WTC11 (cell line): ENCODE measurements at regions not wholly inside any gene's neighbourhood (a gene's known extent, or its start where the extent isn't known, plus 50 kb on each side); places are given as distances from the start of the nearest gene placed in this dataset.
A peak's percentile ranks its signal among the peaks of the same experiment; 100 is the strongest.
"Not testable (repeated sequence)": the region's sequence is repeated elsewhere in the genome, so short reads cannot be mapped to it uniquely, and the experiment has no call there.

ENCODE experiments used
- ATAC-seq: fragments of 200-7000 bp; cut with Tn5 transposase; 2 replicates; pipeline ENCODE4 v1.10.0; 2021; ENCODE audit warnings: mild to moderate bottlenecking, moderate library complexity
- CTCF ChIA-PET: fragments of 300-600 bp; sonication (Branson Sonifier 250); formaldehyde crosslinking; loops from one replicate; lab custom pipeline; 2021; ENCODE audit warnings: antibody characterized with exemption; lab: Charles Lee
- POLR2A ChIA-PET: fragments of 350-600 bp; sonication (Branson Sonifier 250); formaldehyde crosslinking; loops from one replicate; lab custom pipeline; 2021; ENCODE audit warnings: antibody characterized with exemption; lab: Charles Lee
- DNase-seq: peaks from one replicate; pipeline ENCODE4 v3.0.0; 2021; ENCODE audit warnings: low spot score
- H3K27ac Mint-ChIP-seq: 2 replicates; pipeline ENCODE4 v1.8.0; 2021; ENCODE audit warnings: mixed read lengths
- H3K27me3 Mint-ChIP-seq: 2 replicates; pipeline ENCODE4 v1.8.0; 2021; ENCODE audit warnings: low read depth, mild to moderate bottlenecking, moderate library complexity, mixed read lengths
- H3K36me3 Mint-ChIP-seq: 2 replicates; pipeline ENCODE4 v1.8.0; 2021; ENCODE audit warnings: mixed read lengths
- H3K4me1 Mint-ChIP-seq: 2 replicates; pipeline ENCODE4 v1.8.0; 2022; ENCODE audit warnings: mixed read lengths
- H3K4me3 Mint-ChIP-seq: 2 replicates; pipeline ENCODE4 v1.8.0; 2021; ENCODE audit warnings: mild to moderate bottlenecking, moderate library complexity, mixed read lengths
- H3K9me3 Mint-ChIP-seq: 2 replicates; pipeline ENCODE4 v1.8.0; 2021; ENCODE audit warnings: mixed read lengths
- CREB1 ChIP-seq: sonication (generic); formaldehyde crosslinking; IDR thresholded peaks from 2 replicates; pipeline ENCODE4 v1.8.0; 2023; ENCODE audit warnings: mild to moderate bottlenecking, missing genetic modification reagents
- GRHL2 ChIP-seq: fragments of 250-450 bp; sonication (Bioruptor Pico); IDR thresholded peaks from 2 replicates; pipeline ENCODE4 v1.8.0; 2022; ENCODE audit warnings: mild to moderate bottlenecking, moderate library complexity; ENCODE audit not compliant: insufficient replicate concordance, severe bottlenecking
- HMGA2 ChIP-seq: fragments of 250-450 bp; sonication (Bioruptor Pico); IDR thresholded peaks from 2 replicates; pipeline ENCODE4 v1.4.0; 2021; ENCODE audit warnings: mild to moderate bottlenecking, moderate library complexity
- IRF2 ChIP-seq: sonication (generic); formaldehyde crosslinking; IDR thresholded peaks from 2 replicates; pipeline ENCODE4 v1.8.0; 2022; ENCODE audit warnings: low read depth, missing genetic modification reagents, borderline replicate concordance
- KAT7 ChIP-seq: sonication (generic); formaldehyde crosslinking; IDR thresholded peaks from 2 replicates; pipeline ENCODE4 v1.8.1; 2023; ENCODE audit warnings: missing genetic modification reagents, mild to moderate bottlenecking, borderline replicate concordance
- MYBL2 ChIP-seq: sonication (generic); formaldehyde crosslinking; IDR thresholded peaks from 2 replicates; pipeline ENCODE4 v1.8.1; 2023; ENCODE audit warnings: mild to moderate bottlenecking, moderate library complexity, missing genetic modification reagents
- NFE2L1 ChIP-seq: sonication (generic); formaldehyde crosslinking; IDR thresholded peaks from 2 replicates; pipeline ENCODE4 v1.8.1; 2023; ENCODE audit warnings: missing genetic modification reagents
- SMAD3 ChIP-seq: sonication (generic); formaldehyde crosslinking; IDR thresholded peaks from 2 replicates; pipeline ENCODE4 v1.8.0; 2022; ENCODE audit warnings: missing genetic modification reagents, mild to moderate bottlenecking, borderline replicate concordance
- SP1 ChIP-seq: sonication (generic); formaldehyde crosslinking; conservative IDR thresholded peaks from 2 replicates; pipeline ENCODE4 v1.8.1; 2022; ENCODE audit warnings: missing genetic modification reagents
- TEAD1 ChIP-seq: sonication (generic); formaldehyde crosslinking; IDR thresholded peaks from 2 replicates; pipeline ENCODE4 v1.8.0; 2022; ENCODE audit warnings: mild to moderate bottlenecking, missing genetic modification reagents
- ZNF138 ChIP-seq: sonication (generic); formaldehyde crosslinking; conservative IDR thresholded peaks from 2 replicates; pipeline ENCODE4 v1.8.1; 2022; ENCODE audit warnings: mild to moderate bottlenecking, moderate library complexity, missing genetic modification reagents
- TF ChIP-seq, protein P1 (sequence below): sonication (generic); formaldehyde crosslinking; IDR thresholded peaks from 2 replicates; pipeline ENCODE4 v1.8.0; 2022; ENCODE audit warnings: missing genetic modification reagents
- TF ChIP-seq, protein P2 (sequence below): sonication (generic); formaldehyde crosslinking; conservative IDR thresholded peaks from 2 replicates; pipeline ENCODE4 v1.8.1; 2022; ENCODE audit warnings: mild to moderate bottlenecking, missing genetic modification reagents
- TF ChIP-seq, protein P3 (sequence below): fragments of 250-450 bp; sonication (Bioruptor Pico); IDR thresholded peaks from 2 replicates; pipeline ENCODE4 v1.8.0; 2021; ENCODE audit warnings: mild to moderate bottlenecking
- TF ChIP-seq, protein P4 (sequence below): sonication (generic); formaldehyde crosslinking; IDR thresholded peaks from 2 replicates; pipeline ENCODE4 v1.8.0; 2022; ENCODE audit warnings: mild to moderate bottlenecking, missing genetic modification reagents
- TF ChIP-seq, protein P5 (sequence below): fragments of 250-450 bp; sonication (Bioruptor Pico); IDR thresholded peaks from 2 replicates; pipeline ENCODE4 v1.9.0; 2021; ENCODE audit warnings: mild to moderate bottlenecking
- TF ChIP-seq, protein P6 (sequence below): sonication (generic); formaldehyde crosslinking; conservative IDR thresholded peaks from 2 replicates; pipeline ENCODE4 v1.8.1; 2023; ENCODE audit warnings: mild to moderate bottlenecking, low read depth, missing genetic modification reagents, moderate library complexity
- TF ChIP-seq, protein P7 (sequence below): sonication (generic); formaldehyde crosslinking; IDR thresholded peaks from 2 replicates; pipeline ENCODE4 v1.8.1; 2023; ENCODE audit warnings: mild to moderate bottlenecking, missing genetic modification reagents
- TF ChIP-seq, protein P8 (sequence below): sonication (generic); formaldehyde crosslinking; IDR thresholded peaks from 2 replicates; pipeline ENCODE4 v1.8.1; 2022; ENCODE audit warnings: mild to moderate bottlenecking, missing genetic modification reagents, moderate library complexity, borderline replicate concordance

DNA sequence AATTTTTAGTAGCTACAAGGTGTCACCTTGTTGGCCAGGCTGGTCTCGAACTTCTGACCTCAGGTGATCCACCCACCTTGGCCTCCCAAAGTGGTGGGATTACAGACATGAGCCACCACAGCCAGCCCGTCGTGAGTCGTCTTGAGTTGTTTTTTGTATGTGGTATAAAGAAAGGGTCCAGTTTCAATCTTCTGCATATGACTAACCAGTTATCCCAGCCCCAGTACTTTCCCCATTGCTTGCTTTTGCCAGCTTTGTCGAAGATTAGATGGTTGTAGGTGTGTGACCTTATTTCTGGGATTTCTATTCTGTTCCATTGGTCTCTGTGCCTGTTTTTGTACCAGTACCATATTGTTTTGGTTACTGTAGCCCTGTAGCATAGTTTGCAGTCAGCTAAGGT is 105.9 kb downstream of the OR13H1 start (continued):
- TF ChIP-seq, protein P1, sequence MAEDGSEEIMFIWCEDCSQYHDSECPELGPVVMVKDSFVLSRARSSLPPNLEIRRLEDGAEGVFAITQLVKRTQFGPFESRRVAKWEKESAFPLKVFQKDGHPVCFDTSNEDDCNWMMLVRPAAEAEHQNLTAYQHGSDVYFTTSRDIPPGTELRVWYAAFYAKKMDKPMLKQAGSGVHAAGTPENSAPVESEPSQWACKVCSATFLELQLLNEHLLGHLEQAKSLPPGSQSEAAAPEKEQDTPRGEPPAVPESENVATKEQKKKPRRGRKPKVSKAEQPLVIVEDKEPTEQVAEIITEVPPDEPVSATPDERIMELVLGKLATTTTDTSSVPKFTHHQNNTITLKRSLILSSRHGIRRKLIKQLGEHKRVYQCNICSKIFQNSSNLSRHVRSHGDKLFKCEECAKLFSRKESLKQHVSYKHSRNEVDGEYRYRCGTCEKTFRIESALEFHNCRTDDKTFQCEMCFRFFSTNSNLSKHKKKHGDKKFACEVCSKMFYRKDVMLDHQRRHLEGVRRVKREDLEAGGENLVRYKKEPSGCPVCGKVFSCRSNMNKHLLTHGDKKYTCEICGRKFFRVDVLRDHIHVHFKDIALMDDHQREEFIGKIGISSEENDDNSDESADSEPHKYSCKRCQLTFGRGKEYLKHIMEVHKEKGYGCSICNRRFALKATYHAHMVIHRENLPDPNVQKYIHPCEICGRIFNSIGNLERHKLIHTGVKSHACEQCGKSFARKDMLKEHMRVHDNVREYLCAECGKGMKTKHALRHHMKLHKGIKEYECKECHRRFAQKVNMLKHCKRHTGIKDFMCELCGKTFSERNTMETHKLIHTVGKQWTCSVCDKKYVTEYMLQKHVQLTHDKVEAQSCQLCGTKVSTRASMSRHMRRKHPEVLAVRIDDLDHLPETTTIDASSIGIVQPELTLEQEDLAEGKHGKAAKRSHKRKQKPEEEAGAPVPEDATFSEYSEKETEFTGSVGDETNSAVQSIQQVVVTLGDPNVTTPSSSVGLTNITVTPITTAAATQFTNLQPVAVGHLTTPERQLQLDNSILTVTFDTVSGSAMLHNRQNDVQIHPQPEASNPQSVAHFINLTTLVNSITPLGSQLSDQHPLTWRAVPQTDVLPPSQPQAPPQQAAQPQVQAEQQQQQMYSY (CRISPR knock-in tag) = no peak
- TF ChIP-seq, protein P2, sequence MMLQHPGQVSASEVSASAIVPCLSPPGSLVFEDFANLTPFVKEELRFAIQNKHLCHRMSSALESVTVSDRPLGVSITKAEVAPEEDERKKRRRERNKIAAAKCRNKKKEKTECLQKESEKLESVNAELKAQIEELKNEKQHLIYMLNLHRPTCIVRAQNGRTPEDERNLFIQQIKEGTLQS (CRISPR knock-in tag) = no peak
- TF ChIP-seq TEAD1 (CRISPR knock-in tag) (no peak), CREB1 (no peak), ZNF138 (CRISPR knock-in tag) (no peak), SMAD3 (CRISPR knock-in tag) (no peak), MYBL2 (CRISPR knock-in tag) (no peak), HMGA2 (no peak), KAT7 (CRISPR knock-in tag) (no peak)
- TF ChIP-seq, protein P3, sequence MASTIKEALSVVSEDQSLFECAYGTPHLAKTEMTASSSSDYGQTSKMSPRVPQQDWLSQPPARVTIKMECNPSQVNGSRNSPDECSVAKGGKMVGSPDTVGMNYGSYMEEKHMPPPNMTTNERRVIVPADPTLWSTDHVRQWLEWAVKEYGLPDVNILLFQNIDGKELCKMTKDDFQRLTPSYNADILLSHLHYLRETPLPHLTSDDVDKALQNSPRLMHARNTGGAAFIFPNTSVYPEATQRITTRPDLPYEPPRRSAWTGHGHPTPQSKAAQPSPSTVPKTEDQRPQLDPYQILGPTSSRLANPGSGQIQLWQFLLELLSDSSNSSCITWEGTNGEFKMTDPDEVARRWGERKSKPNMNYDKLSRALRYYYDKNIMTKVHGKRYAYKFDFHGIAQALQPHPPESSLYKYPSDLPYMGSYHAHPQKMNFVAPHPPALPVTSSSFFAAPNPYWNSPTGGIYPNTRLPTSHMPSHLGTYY (CRISPR knock-in tag) = no peak
- TF ChIP-seq, protein P4, sequence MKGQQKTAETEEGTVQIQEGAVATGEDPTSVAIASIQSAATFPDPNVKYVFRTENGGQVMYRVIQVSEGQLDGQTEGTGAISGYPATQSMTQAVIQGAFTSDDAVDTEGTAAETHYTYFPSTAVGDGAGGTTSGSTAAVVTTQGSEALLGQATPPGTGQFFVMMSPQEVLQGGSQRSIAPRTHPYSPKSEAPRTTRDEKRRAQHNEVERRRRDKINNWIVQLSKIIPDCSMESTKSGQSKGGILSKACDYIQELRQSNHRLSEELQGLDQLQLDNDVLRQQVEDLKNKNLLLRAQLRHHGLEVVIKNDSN (CRISPR knock-in tag) = no peak

DNA sequence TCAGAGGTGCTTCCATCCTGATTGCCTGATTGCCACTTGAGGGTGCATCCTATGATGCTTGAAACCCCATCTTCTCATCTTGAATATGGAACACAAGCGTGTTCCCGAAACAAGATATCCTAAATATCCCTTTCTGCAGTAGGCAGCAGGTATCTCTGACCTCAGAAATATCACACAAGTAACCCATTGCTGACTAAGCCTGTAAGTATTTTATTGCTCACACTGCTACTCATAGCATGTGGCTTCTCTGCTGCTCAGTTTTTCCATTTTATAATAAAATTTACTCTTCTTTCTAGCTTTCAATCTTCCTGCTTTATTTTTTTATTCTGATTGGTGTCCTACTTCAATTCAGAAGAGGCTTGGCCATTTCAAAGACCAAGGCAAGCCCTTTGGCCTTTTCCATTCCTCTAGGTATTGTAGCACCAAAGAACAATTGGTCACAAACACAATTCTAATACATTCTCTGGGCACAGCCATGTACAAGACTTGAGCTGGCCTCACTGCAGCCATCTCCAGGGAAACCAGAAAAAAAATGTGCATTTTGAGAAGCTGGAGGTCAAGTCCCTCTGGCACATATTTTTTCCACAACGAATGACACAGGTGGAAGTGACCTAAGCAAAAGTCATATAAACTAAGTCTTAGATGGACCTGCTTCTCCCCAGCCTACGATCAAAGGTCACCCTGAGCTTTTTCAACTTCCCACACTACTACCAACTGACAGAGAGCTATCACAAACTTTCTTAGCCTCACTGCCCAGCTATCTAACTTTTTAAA is 107.0 kb downstream of the OR13H1 start:
- TF ChIP-seq IRF2 (CRISPR knock-in tag) (no peak), MYBL2 (CRISPR knock-in tag) (no peak), GRHL2 (no peak), NFE2L1 (CRISPR knock-in tag) (no peak), SP1 (no peak)
- TF ChIP-seq, protein P5, sequence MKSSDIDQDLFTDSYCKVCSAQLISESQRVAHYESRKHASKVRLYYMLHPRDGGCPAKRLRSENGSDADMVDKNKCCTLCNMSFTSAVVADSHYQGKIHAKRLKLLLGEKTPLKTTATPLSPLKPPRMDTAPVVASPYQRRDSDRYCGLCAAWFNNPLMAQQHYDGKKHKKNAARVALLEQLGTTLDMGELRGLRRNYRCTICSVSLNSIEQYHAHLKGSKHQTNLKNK (CRISPR knock-in tag) = no peak
- TF ChIP-seq, protein P6, sequence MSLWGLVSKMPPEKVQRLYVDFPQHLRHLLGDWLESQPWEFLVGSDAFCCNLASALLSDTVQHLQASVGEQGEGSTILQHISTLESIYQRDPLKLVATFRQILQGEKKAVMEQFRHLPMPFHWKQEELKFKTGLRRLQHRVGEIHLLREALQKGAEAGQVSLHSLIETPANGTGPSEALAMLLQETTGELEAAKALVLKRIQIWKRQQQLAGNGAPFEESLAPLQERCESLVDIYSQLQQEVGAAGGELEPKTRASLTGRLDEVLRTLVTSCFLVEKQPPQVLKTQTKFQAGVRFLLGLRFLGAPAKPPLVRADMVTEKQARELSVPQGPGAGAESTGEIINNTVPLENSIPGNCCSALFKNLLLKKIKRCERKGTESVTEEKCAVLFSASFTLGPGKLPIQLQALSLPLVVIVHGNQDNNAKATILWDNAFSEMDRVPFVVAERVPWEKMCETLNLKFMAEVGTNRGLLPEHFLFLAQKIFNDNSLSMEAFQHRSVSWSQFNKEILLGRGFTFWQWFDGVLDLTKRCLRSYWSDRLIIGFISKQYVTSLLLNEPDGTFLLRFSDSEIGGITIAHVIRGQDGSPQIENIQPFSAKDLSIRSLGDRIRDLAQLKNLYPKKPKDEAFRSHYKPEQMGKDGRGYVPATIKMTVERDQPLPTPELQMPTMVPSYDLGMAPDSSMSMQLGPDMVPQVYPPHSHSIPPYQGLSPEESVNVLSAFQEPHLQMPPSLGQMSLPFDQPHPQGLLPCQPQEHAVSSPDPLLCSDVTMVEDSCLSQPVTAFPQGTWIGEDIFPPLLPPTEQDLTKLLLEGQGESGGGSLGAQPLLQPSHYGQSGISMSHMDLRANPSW (CRISPR knock-in tag) = no peak
- TF ChIP-seq, protein P7, sequence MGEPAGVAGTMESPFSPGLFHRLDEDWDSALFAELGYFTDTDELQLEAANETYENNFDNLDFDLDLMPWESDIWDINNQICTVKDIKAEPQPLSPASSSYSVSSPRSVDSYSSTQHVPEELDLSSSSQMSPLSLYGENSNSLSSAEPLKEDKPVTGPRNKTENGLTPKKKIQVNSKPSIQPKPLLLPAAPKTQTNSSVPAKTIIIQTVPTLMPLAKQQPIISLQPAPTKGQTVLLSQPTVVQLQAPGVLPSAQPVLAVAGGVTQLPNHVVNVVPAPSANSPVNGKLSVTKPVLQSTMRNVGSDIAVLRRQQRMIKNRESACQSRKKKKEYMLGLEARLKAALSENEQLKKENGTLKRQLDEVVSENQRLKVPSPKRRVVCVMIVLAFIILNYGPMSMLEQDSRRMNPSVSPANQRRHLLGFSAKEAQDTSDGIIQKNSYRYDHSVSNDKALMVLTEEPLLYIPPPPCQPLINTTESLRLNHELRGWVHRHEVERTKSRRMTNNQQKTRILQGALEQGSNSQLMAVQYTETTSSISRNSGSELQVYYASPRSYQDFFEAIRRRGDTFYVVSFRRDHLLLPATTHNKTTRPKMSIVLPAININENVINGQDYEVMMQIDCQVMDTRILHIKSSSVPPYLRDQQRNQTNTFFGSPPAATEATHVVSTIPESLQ (CRISPR knock-in tag) = no peak
- TF ChIP-seq, protein P8, sequence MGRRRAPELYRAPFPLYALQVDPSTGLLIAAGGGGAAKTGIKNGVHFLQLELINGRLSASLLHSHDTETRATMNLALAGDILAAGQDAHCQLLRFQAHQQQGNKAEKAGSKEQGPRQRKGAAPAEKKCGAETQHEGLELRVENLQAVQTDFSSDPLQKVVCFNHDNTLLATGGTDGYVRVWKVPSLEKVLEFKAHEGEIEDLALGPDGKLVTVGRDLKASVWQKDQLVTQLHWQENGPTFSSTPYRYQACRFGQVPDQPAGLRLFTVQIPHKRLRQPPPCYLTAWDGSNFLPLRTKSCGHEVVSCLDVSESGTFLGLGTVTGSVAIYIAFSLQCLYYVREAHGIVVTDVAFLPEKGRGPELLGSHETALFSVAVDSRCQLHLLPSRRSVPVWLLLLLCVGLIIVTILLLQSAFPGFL = no peak
- DNase-seq (no peak), ATAC-seq (no peak)
- Mint-ChIP-seq H3K27ac (no peak overlapping the region), H3K4me1 (no peaks in the 10 kb centered on the region), H3K4me3 (no peak overlapping the region), H3K9me3 (peaks cover 14% of the 10 kb centered on the region), H3K27me3 (peaks cover 3% of the 10 kb centered on the region; the same call in 1 of the 2 replicates), H3K36me3 (no peaks in the 10 kb centered on the region)
- ChIA-PET CTCF (no interaction called here), POLR2A (no interaction called here)

DNA sequence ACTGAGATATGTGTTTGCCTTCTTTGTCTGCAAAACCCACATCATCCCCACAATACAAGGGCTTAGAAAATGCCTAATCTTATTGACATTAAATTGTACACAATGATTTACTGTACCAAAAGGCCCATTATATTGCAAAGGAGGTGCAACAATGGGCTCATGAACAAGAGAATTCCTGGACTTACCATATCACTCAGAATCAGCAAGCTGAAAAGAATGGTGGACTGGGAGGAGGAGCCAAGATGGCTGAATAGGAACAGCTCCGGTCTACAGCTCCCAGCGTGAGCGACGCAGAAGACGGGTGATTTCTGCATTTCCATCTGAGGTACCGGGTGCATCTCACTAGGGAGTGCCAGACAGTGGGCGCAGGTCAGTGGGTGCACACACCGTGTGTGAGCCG is 119.9 kb downstream of the OR13H1 start:
- DNase-seq, H3K4me1 Mint-ChIP-seq, H3K9me3 Mint-ChIP-seq, POLR2A ChIA-PET, H3K27ac Mint-ChIP-seq, H3K36me3 Mint-ChIP-seq, ATAC-seq, H3K27me3 Mint-ChIP-seq: not testable (repeated sequence)
- peak overlapping the region; percentile 53 for H3K4me3 Mint-ChIP-seq
- CTCF ChIA-PET = interaction anchor here (1.0 kb wide), 1 partner anchor 12 kb away, joined by 3 read pairs; no protein-coding TSS in a partner anchor
